ENCODE measurements at regions not wholly inside any gene's neighbourhood (a gene's known extent, or its start where the extent isn't known, plus 50 kb on each side); places are given as distances from the start of the nearest gene placed in this dataset.

GRCh38 chr9:13746876-13747275 lies 467.4 kb upstream of the MPDZ start (continued):
- TF ChIP-seq RAD21 (IDR thresholded peaks at IDR 0.05) (no peak), YY1 (IDR thresholded peaks at IDR 0.05) (no peak), ATF3 (IDR thresholded peaks at IDR 0.05) (no peak)

- H3K9me3 ChIP-seq (ENCODE audit: control insufficient read depth in 4 of 4, low read length in 3 of 4) = no peaks in the 10 kb centered on the region
- no peak overlapping the region for H3K27ac ChIP-seq (ENCODE audit: low read depth in 1 of 2, low read length in 2 of 2)
- no peak for DNase-seq (ENCODE audit: low spot score)
- no peak for TF ChIP-seq TAF1 (conservative IDR thresholded peaks at IDR 0.05)
- no peak for TF ChIP-seq EGR1 (IDR thresholded peaks at IDR 0.05; ENCODE audit: low read depth in 2 of 2)
- no peak for TF ChIP-seq HNF4A (conservative IDR thresholded peaks at IDR 0.05)
- H3K9ac ChIP-seq (ENCODE audit: low read depth in 1 of 2, low read length in 2 of 2) = no peak overlapping the region
- WGBS = 61% methylated on average over 16 of the region's 16 CpGs
- no peaks in the 10 kb centered on the region for H3K4me1 ChIP-seq (ENCODE audit: control insufficient read depth in 4 of 4, insufficient read depth in 4 of 4, low read length in 3 of 4)
- H3K36me3 ChIP-seq (ENCODE audit: control insufficient read depth in 4 of 4, insufficient read depth in 3 of 4, low read depth in 1 of 4, low read length in 3 of 4) = no peaks in the 10 kb centered on the region
- no peak overlapping the region for H3K4me3 ChIP-seq (ENCODE audit: low read depth in 1 of 3, low read length in 3 of 3)
- H3K27me3 ChIP-seq (ENCODE audit: control insufficient read depth in 4 of 4, insufficient read depth in 4 of 4, low read length in 3 of 4) = no peaks in the 10 kb centered on the region
Observed at GRCh38 chr9:13744261-13744901, 464.9 kb upstream of the MPDZ start.

- Histone ChIP-seq H3K27me3 (ENCODE audit: control insufficient read depth in 4 of 4, insufficient read depth in 4 of 4, low read length in 3 of 4) (no peaks in the 10 kb centered on the region), H3K27ac (ENCODE audit: low read depth in 1 of 2, low read length in 2 of 2) (no peak overlapping the region), H3K9ac (ENCODE audit: low read depth in 1 of 2, low read length in 2 of 2) (no peak overlapping the region), H3K36me3 (ENCODE audit: control insufficient read depth in 4 of 4, insufficient read depth in 3 of 4, low read depth in 1 of 4, low read length in 3 of 4) (no peaks in the 10 kb centered on the region), H3K4me3 (ENCODE audit: low read depth in 1 of 3, low read length in 3 of 3) (no peak overlapping the region), H3K9me3 (ENCODE audit: control insufficient read depth in 4 of 4, low read length in 3 of 4) (no peaks in the 10 kb centered on the region), H3K4me1 (ENCODE audit: control insufficient read depth in 4 of 4, insufficient read depth in 4 of 4, low read length in 3 of 4) (no peaks in the 10 kb centered on the region)
- TF ChIP-seq SP1 (IDR thresholded peaks at IDR 0.05) (no peak), GABPA (IDR thresholded peaks at IDR 0.05 in 1 of 2, conservative IDR thresholded peaks at IDR 0.05 in 1 of 2) (no peak), JUND (IDR thresholded peaks at IDR 0.05) (no peak), TAF1 (conservative IDR thresholded peaks at IDR 0.05) (no peak), MAX (IDR thresholded peaks at IDR 0.05) (no peak), NR2F2 (IDR thresholded peaks at IDR 0.05) (no peak), YY1 (IDR thresholded peaks at IDR 0.05) (no peak), REST (IDR thresholded peaks at IDR 0.05) (no peak), EGR1 (IDR thresholded peaks at IDR 0.05; ENCODE audit: low read depth in 2 of 2) (no peak), FOXA1 (IDR thresholded peaks at IDR 0.05) (no peak), CTCF (IDR thresholded peaks at IDR 0.05; ENCODE audit: low read depth, low read length, missing input control) (no peak), ATF3 (IDR thresholded peaks at IDR 0.05) (no peak), RAD21 (IDR thresholded peaks at IDR 0.05) (no peak), RXRA (IDR thresholded peaks at IDR 0.05) (no peak), HNF4A (conservative IDR thresholded peaks at IDR 0.05) (no peak), FOXA2 (IDR thresholded peaks at IDR 0.05) (no peak), HNF4G (IDR thresholded peaks at IDR 0.05) (no peak)
- DNase-seq (ENCODE audit: low spot score) = no peak
Observed at GRCh38 chr9:13737885-13738284, 458.4 kb upstream of the MPDZ start.
